WTC11 (cell line): ENCODE measurements at regions not wholly inside any gene's neighbourhood (a gene's known extent, or its start where the extent isn't known, plus 50 kb on each side); places are given as distances from the start of the nearest gene placed in this dataset.

Experiments used
- ATAC-seq: fragments of 200-7000 bp; cut with Tn5 transposase; 2 replicates; pipeline ENCODE4 v1.10.0; 2021; ENCODE audit warnings: mild to moderate bottlenecking, moderate library complexity
- CTCF ChIA-PET: fragments of 300-600 bp; sonication (Branson Sonifier 250); formaldehyde crosslinking; loops from one replicate; lab custom pipeline; 2021; ENCODE audit warnings: antibody characterized with exemption; lab: Charles Lee
- POLR2A ChIA-PET: fragments of 350-600 bp; sonication (Branson Sonifier 250); formaldehyde crosslinking; loops from one replicate; lab custom pipeline; 2021; ENCODE audit warnings: antibody characterized with exemption; lab: Charles Lee
- DNase-seq: peaks from one replicate; pipeline ENCODE4 v3.0.0; 2021; ENCODE audit warnings: low spot score
- H3K27ac Mint-ChIP-seq: 2 replicates; pipeline ENCODE4 v1.8.0; 2021; ENCODE audit warnings: mixed read lengths
- H3K27me3 Mint-ChIP-seq: 2 replicates; pipeline ENCODE4 v1.8.0; 2021; ENCODE audit warnings: low read depth, mild to moderate bottlenecking, moderate library complexity, mixed read lengths
- H3K36me3 Mint-ChIP-seq: 2 replicates; pipeline ENCODE4 v1.8.0; 2021; ENCODE audit warnings: mixed read lengths
- H3K4me1 Mint-ChIP-seq: 2 replicates; pipeline ENCODE4 v1.8.0; 2022; ENCODE audit warnings: mixed read lengths
- H3K4me3 Mint-ChIP-seq: 2 replicates; pipeline ENCODE4 v1.8.0; 2021; ENCODE audit warnings: mild to moderate bottlenecking, moderate library complexity, mixed read lengths
- H3K9me3 Mint-ChIP-seq: 2 replicates; pipeline ENCODE4 v1.8.0; 2021; ENCODE audit warnings: mixed read lengths
- CBFB ChIP-seq: sonication (generic); formaldehyde crosslinking; IDR thresholded peaks from 2 replicates; pipeline ENCODE4 v1.8.1; 2022; ENCODE audit warnings: mild to moderate bottlenecking, low read depth, missing genetic modification reagents
- ESRRA ChIP-seq: sonication (generic); formaldehyde crosslinking; IDR thresholded peaks from 2 replicates; pipeline ENCODE4 v1.8.1; 2022; ENCODE audit warnings: mild to moderate bottlenecking, missing genetic modification reagents, borderline replicate concordance
- FOXJ3 ChIP-seq: sonication (generic); formaldehyde crosslinking; IDR thresholded peaks from 2 replicates; pipeline ENCODE4 v1.9.0; 2021; ENCODE audit warnings: missing genetic modification reagents, mild to moderate bottlenecking, borderline replicate concordance
- JAZF1 ChIP-seq: fragments of 250-450 bp; sonication (Bioruptor Pico); IDR thresholded peaks from 2 replicates; pipeline ENCODE4 v1.9.0; 2021; ENCODE audit warnings: moderate library complexity, mild to moderate bottlenecking, inconsistent platforms
- NFYB ChIP-seq: sonication (generic); formaldehyde crosslinking; conservative IDR thresholded peaks from 2 replicates; pipeline ENCODE4 v1.8.0; 2022; ENCODE audit warnings: low read depth, missing genetic modification reagents
- NR1H2 ChIP-seq: sonication (generic); formaldehyde crosslinking; IDR thresholded peaks from 2 replicates; pipeline ENCODE4 v1.9.0; 2021; ENCODE audit warnings: mild to moderate bottlenecking, moderate library complexity, missing genetic modification reagents
- NR2C2 ChIP-seq: sonication (generic); formaldehyde crosslinking; IDR thresholded peaks from 2 replicates; pipeline ENCODE4 v1.8.0; 2022; ENCODE audit warnings: mild to moderate bottlenecking, missing genetic modification reagents
- NR3C1 ChIP-seq: sonication (generic); formaldehyde crosslinking; conservative IDR thresholded peaks from 2 replicates; pipeline ENCODE4 v1.8.1; 2023; ENCODE audit warnings: low read depth, mild to moderate bottlenecking, missing genetic modification reagents
- RELA ChIP-seq: sonication (generic); formaldehyde crosslinking; IDR thresholded peaks from 2 replicates; pipeline ENCODE4 v1.8.1; 2022; ENCODE audit warnings: missing genetic modification reagents, mild to moderate bottlenecking, borderline replicate concordance
- SMAD3 ChIP-seq: sonication (generic); formaldehyde crosslinking; IDR thresholded peaks from 2 replicates; pipeline ENCODE4 v1.8.0; 2022; ENCODE audit warnings: missing genetic modification reagents, mild to moderate bottlenecking, borderline replicate concordance
- SOX15 ChIP-seq: fragments of 250-450 bp; sonication (Bioruptor Pico); IDR thresholded peaks from 2 replicates; pipeline ENCODE4 v1.9.0; 2021; ENCODE audit warnings: mild to moderate bottlenecking
- SP1 ChIP-seq: sonication (generic); formaldehyde crosslinking; conservative IDR thresholded peaks from 2 replicates; pipeline ENCODE4 v1.8.1; 2022; ENCODE audit warnings: missing genetic modification reagents
- TEAD1 ChIP-seq: sonication (generic); formaldehyde crosslinking; IDR thresholded peaks from 2 replicates; pipeline ENCODE4 v1.8.0; 2022; ENCODE audit warnings: mild to moderate bottlenecking, missing genetic modification reagents
- TP53 ChIP-seq: sonication (generic); formaldehyde crosslinking; IDR thresholded peaks from 2 replicates; pipeline ENCODE4 v1.8.1; 2023; ENCODE audit warnings: mild to moderate bottlenecking, missing genetic modification reagents
- ZNF121 ChIP-seq: sonication (generic); formaldehyde crosslinking; IDR thresholded peaks from 2 replicates; pipeline ENCODE4 v1.8.0; 2023; ENCODE audit warnings: missing genetic modification reagents
- ZNF317 ChIP-seq: sonication (generic); formaldehyde crosslinking; IDR thresholded peaks from 2 replicates; pipeline ENCODE4 v1.8.1; 2023; ENCODE audit warnings: low read depth, mild to moderate bottlenecking, moderate library complexity, missing genetic modification reagents, borderline replicate concordance
- ZNF416 ChIP-seq: fragments of 250-450 bp; sonication (Bioruptor Pico); IDR thresholded peaks from 2 replicates; pipeline ENCODE4 v1.9.0; 2021; ENCODE audit warnings: mild to moderate bottlenecking, inconsistent platforms
- TF ChIP-seq, protein P1 (sequence below): sonication (generic); formaldehyde crosslinking; IDR thresholded peaks from 2 replicates; pipeline ENCODE4 v1.8.0; 2023; ENCODE audit warnings: missing genetic modification reagents
- TF ChIP-seq, protein P2 (sequence below): fragments of 250-450 bp; sonication (Bioruptor Pico); IDR thresholded peaks from 2 replicates; pipeline ENCODE4 v2.1.2; 2022; ENCODE audit warnings: mild to moderate bottlenecking, moderate library complexity
- TF ChIP-seq, protein P3 (sequence below): sonication (generic); formaldehyde crosslinking; IDR thresholded peaks from 2 replicates; pipeline ENCODE4 v1.8.1; 2023; ENCODE audit warnings: mild to moderate bottlenecking, missing genetic modification reagents
- TF ChIP-seq, protein P4 (sequence below): sonication (generic); formaldehyde crosslinking; IDR thresholded peaks from 2 replicates; pipeline ENCODE4 v1.8.1; 2022; ENCODE audit warnings: low read depth, missing genetic modification reagents, borderline replicate concordance
- TF ChIP-seq, protein P5 (sequence below): sonication (generic); formaldehyde crosslinking; IDR thresholded peaks from 2 replicates; pipeline ENCODE4 v1.8.0; 2022; ENCODE audit warnings: mild to moderate bottlenecking, missing genetic modification reagents
- TF ChIP-seq, protein P6 (sequence below): sonication (generic); formaldehyde crosslinking; IDR thresholded peaks from 2 replicates; pipeline ENCODE4 v1.8.0; 2023; ENCODE audit warnings: mild to moderate bottlenecking, missing genetic modification reagents
- TF ChIP-seq, protein P7 (sequence below): sonication (generic); formaldehyde crosslinking; conservative IDR thresholded peaks from 2 replicates; pipeline ENCODE4 v1.8.1; 2023; ENCODE audit warnings: mild to moderate bottlenecking, low read depth, missing genetic modification reagents, moderate library complexity

DNA sequence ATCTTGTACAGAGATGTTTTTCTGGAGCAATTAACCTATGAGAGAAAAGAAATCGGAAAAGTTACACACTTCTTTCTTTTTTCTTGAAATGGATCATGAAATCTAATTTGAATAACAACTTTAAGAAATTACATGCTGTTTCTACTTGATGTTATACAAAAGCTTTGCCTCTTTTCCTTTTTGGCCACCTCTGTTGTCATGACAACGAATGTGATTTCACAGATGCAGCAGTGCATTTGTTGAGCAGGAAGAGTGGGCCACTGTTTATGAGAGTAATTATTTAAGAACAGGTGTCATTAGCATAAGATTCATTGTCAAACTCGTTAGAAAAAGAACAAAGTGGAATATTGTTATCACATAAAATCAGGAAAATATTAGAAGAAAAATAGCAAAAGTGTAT is 148.3 kb upstream of the IMPG1 start (continued):
- TF ChIP-seq, protein P1, sequence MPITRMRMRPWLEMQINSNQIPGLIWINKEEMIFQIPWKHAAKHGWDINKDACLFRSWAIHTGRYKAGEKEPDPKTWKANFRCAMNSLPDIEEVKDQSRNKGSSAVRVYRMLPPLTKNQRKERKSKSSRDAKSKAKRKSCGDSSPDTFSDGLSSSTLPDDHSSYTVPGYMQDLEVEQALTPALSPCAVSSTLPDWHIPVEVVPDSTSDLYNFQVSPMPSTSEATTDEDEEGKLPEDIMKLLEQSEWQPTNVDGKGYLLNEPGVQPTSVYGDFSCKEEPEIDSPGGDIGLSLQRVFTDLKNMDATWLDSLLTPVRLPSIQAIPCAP (CRISPR knock-in tag) = no peak
- TF ChIP-seq SOX15 (CRISPR knock-in tag) (no peak), RELA (no peak), SP1 (CRISPR knock-in tag) (no peak), NFYB (no peak), SMAD3 (CRISPR knock-in tag) (no peak), ESRRA (CRISPR knock-in tag) (no peak), CBFB (CRISPR knock-in tag) (no peak), NR2C2 (CRISPR knock-in tag) (no peak), NR3C1 (no peak)
- TF ChIP-seq, protein P2, sequence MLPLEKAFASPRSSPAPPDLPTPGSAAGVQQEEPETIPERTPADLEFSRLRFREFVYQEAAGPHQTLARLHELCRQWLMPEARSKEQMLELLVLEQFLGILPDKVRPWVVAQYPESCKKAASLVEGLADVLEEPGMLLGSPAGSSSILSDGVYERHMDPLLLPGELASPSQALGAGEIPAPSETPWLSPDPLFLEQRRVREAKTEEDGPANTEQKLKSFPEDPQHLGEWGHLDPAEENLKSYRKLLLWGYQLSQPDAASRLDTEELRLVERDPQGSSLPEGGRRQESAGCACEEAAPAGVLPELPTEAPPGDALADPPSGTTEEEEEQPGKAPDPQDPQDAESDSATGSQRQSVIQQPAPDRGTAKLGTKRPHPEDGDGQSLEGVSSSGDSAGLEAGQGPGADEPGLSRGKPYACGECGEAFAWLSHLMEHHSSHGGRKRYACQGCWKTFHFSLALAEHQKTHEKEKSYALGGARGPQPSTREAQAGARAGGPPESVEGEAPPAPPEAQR (CRISPR knock-in tag) = no peak

DNA sequence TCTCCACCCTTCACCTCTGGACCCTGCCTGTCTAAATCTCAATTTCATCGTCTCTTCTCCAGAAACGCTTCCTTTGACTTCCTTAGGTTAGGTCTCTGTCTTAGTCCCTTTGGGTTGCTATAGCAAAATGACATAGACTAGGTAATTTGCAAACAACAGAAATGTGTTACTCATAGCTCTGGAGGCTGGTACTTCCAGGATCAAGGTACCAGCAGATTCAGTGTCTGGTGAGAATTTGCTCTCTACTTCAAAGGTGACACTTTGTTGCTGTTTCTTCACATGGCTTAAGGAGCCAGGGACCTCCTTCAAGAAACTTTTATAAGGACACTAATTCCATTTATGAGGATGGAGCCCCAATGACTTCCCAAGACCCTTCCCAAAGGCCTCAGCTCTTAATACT is 145.1 kb upstream of the IMPG1 start:
- ChIA-PET POLR2A (no interaction called here), CTCF (interaction anchor here (0.6 kb wide), 1 partner anchor 283 kb away, joined by 3 read pairs; no protein-coding TSS in a partner anchor)
- Mint-ChIP-seq H3K36me3 (no peaks in the 10 kb centered on the region), H3K4me1 (no peaks in the 10 kb centered on the region), H3K4me3 (no peak overlapping the region), H3K27me3 (peaks cover 3% of the 10 kb centered on the region; the same call in 1 of the 2 replicates), H3K9me3 (peaks cover under 1% of the 10 kb centered on the region), H3K27ac (no peak overlapping the region)
- ATAC-seq (no peak), DNase-seq (no peak)
- no peak for TF ChIP-seq FOXJ3 (CRISPR knock-in tag)
- TF ChIP-seq, protein P3, sequence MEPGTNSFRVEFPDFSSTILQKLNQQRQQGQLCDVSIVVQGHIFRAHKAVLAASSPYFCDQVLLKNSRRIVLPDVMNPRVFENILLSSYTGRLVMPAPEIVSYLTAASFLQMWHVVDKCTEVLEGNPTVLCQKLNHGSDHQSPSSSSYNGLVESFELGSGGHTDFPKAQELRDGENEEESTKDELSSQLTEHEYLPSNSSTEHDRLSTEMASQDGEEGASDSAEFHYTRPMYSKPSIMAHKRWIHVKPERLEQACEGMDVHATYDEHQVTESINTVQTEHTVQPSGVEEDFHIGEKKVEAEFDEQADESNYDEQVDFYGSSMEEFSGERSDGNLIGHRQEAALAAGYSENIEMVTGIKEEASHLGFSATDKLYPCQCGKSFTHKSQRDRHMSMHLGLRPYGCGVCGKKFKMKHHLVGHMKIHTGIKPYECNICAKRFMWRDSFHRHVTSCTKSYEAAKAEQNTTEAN = no peak
- no peak for TF ChIP-seq RELA
- no peak for TF ChIP-seq SOX15 (CRISPR knock-in tag)
- TF ChIP-seq, protein P4, sequence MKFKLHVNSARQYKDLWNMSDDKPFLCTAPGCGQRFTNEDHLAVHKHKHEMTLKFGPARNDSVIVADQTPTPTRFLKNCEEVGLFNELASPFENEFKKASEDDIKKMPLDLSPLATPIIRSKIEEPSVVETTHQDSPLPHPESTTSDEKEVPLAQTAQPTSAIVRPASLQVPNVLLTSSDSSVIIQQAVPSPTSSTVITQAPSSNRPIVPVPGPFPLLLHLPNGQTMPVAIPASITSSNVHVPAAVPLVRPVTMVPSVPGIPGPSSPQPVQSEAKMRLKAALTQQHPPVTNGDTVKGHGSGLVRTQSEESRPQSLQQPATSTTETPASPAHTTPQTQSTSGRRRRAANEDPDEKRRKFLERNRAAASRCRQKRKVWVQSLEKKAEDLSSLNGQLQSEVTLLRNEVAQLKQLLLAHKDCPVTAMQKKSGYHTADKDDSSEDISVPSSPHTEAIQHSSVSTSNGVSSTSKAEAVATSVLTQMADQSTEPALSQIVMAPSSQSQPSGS (CRISPR knock-in tag) = no peak
- TF ChIP-seq JAZF1 (CRISPR knock-in tag) = no peak
- TF ChIP-seq, protein P5, sequence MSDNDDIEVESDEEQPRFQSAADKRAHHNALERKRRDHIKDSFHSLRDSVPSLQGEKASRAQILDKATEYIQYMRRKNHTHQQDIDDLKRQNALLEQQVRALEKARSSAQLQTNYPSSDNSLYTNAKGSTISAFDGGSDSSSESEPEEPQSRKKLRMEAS (CRISPR knock-in tag) = no peak
- no peak for TF ChIP-seq ZNF317 (CRISPR knock-in tag)
- no peak for TF ChIP-seq ZNF121
- TF ChIP-seq, protein P6, sequence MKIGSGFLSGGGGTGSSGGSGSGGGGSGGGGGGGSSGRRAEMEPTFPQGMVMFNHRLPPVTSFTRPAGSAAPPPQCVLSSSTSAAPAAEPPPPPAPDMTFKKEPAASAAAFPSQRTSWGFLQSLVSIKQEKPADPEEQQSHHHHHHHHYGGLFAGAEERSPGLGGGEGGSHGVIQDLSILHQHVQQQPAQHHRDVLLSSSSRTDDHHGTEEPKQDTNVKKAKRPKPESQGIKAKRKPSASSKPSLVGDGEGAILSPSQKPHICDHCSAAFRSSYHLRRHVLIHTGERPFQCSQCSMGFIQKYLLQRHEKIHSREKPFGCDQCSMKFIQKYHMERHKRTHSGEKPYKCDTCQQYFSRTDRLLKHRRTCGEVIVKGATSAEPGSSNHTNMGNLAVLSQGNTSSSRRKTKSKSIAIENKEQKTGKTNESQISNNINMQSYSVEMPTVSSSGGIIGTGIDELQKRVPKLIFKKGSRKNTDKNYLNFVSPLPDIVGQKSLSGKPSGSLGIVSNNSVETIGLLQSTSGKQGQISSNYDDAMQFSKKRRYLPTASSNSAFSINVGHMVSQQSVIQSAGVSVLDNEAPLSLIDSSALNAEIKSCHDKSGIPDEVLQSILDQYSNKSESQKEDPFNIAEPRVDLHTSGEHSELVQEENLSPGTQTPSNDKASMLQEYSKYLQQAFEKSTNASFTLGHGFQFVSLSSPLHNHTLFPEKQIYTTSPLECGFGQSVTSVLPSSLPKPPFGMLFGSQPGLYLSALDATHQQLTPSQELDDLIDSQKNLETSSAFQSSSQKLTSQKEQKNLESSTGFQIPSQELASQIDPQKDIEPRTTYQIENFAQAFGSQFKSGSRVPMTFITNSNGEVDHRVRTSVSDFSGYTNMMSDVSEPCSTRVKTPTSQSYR (CRISPR knock-in tag) = no peak
- no peak for TF ChIP-seq ZNF416 (CRISPR knock-in tag)
- TF ChIP-seq NR1H2 = no peak
- TF ChIP-seq, protein P7, sequence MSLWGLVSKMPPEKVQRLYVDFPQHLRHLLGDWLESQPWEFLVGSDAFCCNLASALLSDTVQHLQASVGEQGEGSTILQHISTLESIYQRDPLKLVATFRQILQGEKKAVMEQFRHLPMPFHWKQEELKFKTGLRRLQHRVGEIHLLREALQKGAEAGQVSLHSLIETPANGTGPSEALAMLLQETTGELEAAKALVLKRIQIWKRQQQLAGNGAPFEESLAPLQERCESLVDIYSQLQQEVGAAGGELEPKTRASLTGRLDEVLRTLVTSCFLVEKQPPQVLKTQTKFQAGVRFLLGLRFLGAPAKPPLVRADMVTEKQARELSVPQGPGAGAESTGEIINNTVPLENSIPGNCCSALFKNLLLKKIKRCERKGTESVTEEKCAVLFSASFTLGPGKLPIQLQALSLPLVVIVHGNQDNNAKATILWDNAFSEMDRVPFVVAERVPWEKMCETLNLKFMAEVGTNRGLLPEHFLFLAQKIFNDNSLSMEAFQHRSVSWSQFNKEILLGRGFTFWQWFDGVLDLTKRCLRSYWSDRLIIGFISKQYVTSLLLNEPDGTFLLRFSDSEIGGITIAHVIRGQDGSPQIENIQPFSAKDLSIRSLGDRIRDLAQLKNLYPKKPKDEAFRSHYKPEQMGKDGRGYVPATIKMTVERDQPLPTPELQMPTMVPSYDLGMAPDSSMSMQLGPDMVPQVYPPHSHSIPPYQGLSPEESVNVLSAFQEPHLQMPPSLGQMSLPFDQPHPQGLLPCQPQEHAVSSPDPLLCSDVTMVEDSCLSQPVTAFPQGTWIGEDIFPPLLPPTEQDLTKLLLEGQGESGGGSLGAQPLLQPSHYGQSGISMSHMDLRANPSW (CRISPR knock-in tag) = no peak
- no peak for TF ChIP-seq TEAD1
- no peak for TF ChIP-seq TP53 (CRISPR knock-in tag)
- TF ChIP-seq, protein P1 (CRISPR knock-in tag) = no peak
